Psoas muscle (tissue), 7 donors: ENCODE measurements at regions not wholly inside any gene's neighbourhood (a gene's known extent, or its start where the extent isn't known, plus 50 kb on each side); places are given as distances from the start of the nearest gene placed in this dataset.
A peak's percentile ranks its signal among the peaks of the same experiment; 100 is the strongest.
"Not testable (repeated sequence)": the region's sequence is repeated elsewhere in the genome, so short reads cannot be mapped to it uniquely, and the experiment has no call there.

Source experiments
- ATAC-seq, 4 donors: fragments of 200-7000 bp; cut with Tn5 transposase; one replicate each; pipeline ENCODE4 v1.9.1; 2020; ENCODE audit warnings: moderate library complexity in 3 of 4, mild to moderate bottlenecking in 2 of 4
- DNase-seq, 2 donors: peaks; one replicate each; pipeline ENCODE4 v3.0.0-alpha.2; 2020
- H3K27ac ChIP-seq: fragments of 200-600 bp; one replicate; pipeline ENCODE4 v1.8.0; 2022
- H3K27me3 ChIP-seq, 3 donors: fragments of 200-600 bp in 1 of 3; one replicate each; pipeline versions ENCODE4 v1.6.1 to v1.8.0; 2013 to 2022; ENCODE audit warnings: low read length in 2 of 3, mild to moderate bottlenecking in 2 of 3, moderate library complexity in 1 of 3; ENCODE audit not compliant: insufficient read depth in 3 of 3
- H3K36me3 ChIP-seq, 2 donors: fragments of 200-600 bp in 1 of 2; one replicate each; pipeline versions ENCODE4 v1.6.1 to v1.8.0; 2013 to 2022; ENCODE audit warnings: low read depth in 1 of 2, mild to moderate bottlenecking in 1 of 2, moderate library complexity in 1 of 2; ENCODE audit not compliant: insufficient read depth in 1 of 2
- H3K4me1 ChIP-seq: fragments of 200-600 bp; one replicate; pipeline ENCODE4 v1.8.0; 2022
- H3K4me3 ChIP-seq: fragments of 200-600 bp; one replicate; pipeline ENCODE4 v1.8.0; 2022; ENCODE audit warnings: mild to moderate bottlenecking
- H3K9me3 ChIP-seq: fragments of 200-600 bp; one replicate; pipeline ENCODE4 v1.8.0; 2022
- WGBS, 3 donors: extraction: QIAGEN DNeasy Blood & Tissue Kit; methylation state at CpG; one replicate each; pipeline versions ENCODE4 v1.1.6 to v1.1.7; 2013; 5-methylcytosine and 5-hydroxymethylcytosine counted together
- intact Hi-C, 2 donors: fragments of 100-400 bp; cut with DNase I; formaldehyde crosslinking; loops; one replicate each; pipeline versions ENCODE4 v1.11.0 to v1.14.2; 2022
- TF ChIP-seq, protein P1 (sequence below): fragments of 200-600 bp; IDR thresholded peaks from one replicate; pipeline ENCODE4 v1.8.0; 2022; ENCODE audit warnings: antibody characterized with exemption
- donor health status: healthy with polysubstance abuse.
- donor health status: DM: no; HTN: no; CAD: no; lungs with moderate emphysema.
- donor health status: Bipolar disorder and iron deficiency.
- donor health status: healthy.
- donor health status: DM: yes; HTN: yes; CAD: no.
- donor health status: DM: no; HTN: no; CAD: no.
- donor health status: DM: yes; HTN: yes; CAD: no.

DNA sequence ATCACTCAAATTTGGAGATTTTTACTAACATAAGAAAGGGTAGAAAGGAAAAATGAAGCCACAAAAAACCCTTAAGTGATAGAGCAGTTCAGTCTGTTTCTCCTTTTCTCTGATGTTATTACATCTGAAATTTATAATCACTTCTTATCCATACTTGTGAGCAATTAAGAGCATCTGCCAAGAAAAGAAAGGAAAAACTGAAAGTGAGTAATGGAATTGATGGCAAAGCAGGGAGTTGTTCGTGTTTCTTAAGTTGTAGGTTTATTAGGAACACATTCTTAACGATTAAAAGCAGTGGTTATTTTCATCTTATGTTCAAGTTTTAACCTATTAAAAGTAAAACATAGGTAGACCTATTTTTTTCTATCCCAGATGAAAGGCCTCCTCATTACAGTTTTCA lies 277.7 kb downstream of the RND3 start:
- Histone ChIP-seq H3K9me3 (no peaks in the 10 kb centered on the region), H3K4me3 (no peak overlapping the region), H3K27ac (no peak overlapping the region), H3K4me1 (peaks cover 12% of the 10 kb centered on the region), H3K27me3 (peaks cover 0 to 2% (median 0%) of the 10 kb centered on the region in 3 donors), H3K36me3 (no peaks in the 10 kb centered on the region)
- DNase-seq (no peak), ATAC-seq (no peak)
- TF ChIP-seq, protein P1, sequence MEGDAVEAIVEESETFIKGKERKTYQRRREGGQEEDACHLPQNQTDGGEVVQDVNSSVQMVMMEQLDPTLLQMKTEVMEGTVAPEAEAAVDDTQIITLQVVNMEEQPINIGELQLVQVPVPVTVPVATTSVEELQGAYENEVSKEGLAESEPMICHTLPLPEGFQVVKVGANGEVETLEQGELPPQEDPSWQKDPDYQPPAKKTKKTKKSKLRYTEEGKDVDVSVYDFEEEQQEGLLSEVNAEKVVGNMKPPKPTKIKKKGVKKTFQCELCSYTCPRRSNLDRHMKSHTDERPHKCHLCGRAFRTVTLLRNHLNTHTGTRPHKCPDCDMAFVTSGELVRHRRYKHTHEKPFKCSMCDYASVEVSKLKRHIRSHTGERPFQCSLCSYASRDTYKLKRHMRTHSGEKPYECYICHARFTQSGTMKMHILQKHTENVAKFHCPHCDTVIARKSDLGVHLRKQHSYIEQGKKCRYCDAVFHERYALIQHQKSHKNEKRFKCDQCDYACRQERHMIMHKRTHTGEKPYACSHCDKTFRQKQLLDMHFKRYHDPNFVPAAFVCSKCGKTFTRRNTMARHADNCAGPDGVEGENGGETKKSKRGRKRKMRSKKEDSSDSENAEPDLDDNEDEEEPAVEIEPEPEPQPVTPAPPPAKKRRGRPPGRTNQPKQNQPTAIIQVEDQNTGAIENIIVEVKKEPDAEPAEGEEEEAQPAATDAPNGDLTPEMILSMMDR, result no peak
- intact Hi-C loops, result no loop called here
- 79 to 86% (median 80%) methylated on average over 2 of the region's 2 CpGs for WGBS, 3 donors

DNA sequence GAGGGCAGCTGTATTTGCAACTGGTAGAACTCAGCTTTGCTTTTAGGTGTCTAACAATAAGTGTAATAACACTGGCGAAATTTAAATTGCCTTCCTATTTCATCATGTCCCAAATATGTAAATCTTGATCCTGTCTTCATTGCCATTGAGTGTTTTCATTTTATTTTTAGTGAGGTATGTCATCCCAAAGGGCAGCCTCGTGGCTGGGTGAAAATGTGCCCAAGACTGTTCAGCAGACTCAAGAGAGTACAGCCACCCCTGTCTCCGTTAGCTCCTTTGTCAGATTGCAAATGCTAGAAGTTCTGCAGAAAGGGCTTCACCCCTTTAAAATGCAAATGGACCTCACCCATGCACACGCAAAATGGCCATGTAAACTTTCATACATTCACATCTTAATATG lies 278.8 kb downstream of the RND3 start:
- peaks cover 12% of the 10 kb centered on the region for H3K4me1 ChIP-seq
- H3K36me3 ChIP-seq, result no peaks in the 10 kb centered on the region
- intact Hi-C loops, result no loop called here
- TF ChIP-seq, protein P1, result no peak
- H3K27me3 ChIP-seq, result peaks cover 0 to 2% (median 0%) of the 10 kb centered on the region in 3 donors
- 47 to 63% (median 53%) methylated on average over 4 of the region's 4 CpGs for WGBS, 3 donors
- no peaks in the 10 kb centered on the region for H3K9me3 ChIP-seq
- no peak overlapping the region for H3K27ac ChIP-seq
- ATAC-seq (peak in 1 of 4 donors; percentile 66), DNase-seq (no peak)
- no peak overlapping the region for H3K4me3 ChIP-seq

DNA sequence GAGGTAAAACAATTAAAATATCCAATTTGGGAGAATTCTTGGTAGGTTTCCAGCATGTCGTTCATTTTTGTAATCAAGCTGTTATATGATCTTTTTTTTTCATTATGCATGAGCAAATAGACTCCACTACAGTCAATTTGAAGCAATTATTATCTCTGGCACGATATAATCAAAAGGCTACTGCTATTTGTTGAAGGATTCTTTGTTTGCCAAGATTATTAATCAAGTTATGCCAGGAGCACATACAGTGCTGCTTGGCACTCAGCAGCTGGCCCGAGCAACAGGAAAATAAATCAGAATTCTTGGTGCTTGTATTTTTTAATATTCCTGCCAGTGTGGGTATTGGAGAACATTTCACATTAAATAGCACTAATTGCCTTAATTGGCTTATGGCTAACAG lies 279.5 kb downstream of the RND3 start:
- peaks cover 0 to 2% (median 0%) of the 10 kb centered on the region in 3 donors for H3K27me3 ChIP-seq
- no peak for DNase-seq
- no peak overlapping the region for H3K27ac ChIP-seq
- intact Hi-C loops, result no loop called here
- TF ChIP-seq, protein P1, result no peak
- ATAC-seq, result no peak
- 10 to 21% (median 15%) methylated on average over 3 of the region's 3 CpGs for WGBS, 3 donors
- H3K4me1 ChIP-seq, result peaks cover 10% of the 10 kb centered on the region
- no peaks in the 10 kb centered on the region for H3K36me3 ChIP-seq
- no peaks in the 10 kb centered on the region for H3K9me3 ChIP-seq
- no peak overlapping the region for H3K4me3 ChIP-seq

DNA sequence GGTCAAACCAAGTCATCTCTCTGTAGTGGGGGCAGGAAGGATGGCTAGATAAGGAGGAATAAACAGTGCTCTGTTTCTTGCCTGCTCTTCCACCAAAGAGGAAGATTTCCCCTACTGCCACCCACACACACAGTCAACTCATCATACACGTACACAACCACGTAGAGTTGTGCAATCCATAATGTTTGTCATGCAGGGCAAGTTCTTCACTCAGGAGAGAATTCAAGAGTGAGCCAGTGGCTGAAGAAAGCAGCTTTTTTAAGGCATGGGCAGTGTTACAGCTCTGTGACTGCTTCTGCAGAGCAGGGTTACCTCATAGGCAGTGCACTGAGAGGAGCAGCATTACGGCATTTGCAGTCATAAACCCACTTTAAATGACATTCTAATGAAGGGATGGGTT lies 283.0 kb downstream of the RND3 start:
- no peaks in the 10 kb centered on the region for H3K9me3 ChIP-seq
- intact Hi-C loops, result no loop called here
- H3K4me3 ChIP-seq, result no peak overlapping the region
- WGBS, 3 donors, result 44 to 78% (median 44%) methylated on average over 3 of the region's 3 CpGs
- H3K36me3 ChIP-seq, result no peaks in the 10 kb centered on the region
- no peak overlapping the region for H3K27ac ChIP-seq
- peaks cover 9% of the 10 kb centered on the region for H3K4me1 ChIP-seq
- TF ChIP-seq, protein P1, result no peak
- ATAC-seq (peak in 2 of 4 donors; percentile 22 to 51), DNase-seq (no peak)
- H3K27me3 ChIP-seq, result peaks cover 0 to 2% (median 0%) of the 10 kb centered on the region in 3 donors

DNA sequence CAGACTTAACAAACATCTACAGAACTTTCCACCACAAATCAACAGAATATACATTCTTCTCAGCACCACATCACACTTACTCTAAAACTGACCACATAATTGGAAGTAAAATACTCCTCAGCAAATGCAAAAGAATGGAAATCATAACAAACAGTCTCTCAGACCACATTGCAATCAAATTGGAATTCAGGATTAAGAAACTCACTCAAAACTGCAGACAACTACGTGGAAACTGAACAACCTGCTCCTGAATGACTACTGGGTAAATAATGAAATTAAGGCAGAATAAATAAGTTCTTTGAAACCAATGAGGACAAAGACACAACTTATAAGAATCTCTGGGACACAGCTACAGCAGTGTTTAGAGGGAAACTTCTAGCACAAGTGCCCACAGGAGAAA lies 292.7 kb downstream of the RND3 start:
- H3K27ac ChIP-seq, ATAC-seq, H3K4me3 ChIP-seq, H3K4me1 ChIP-seq, H3K36me3 ChIP-seq, H3K9me3 ChIP-seq, H3K27me3 ChIP-seq, DNase-seq, intact Hi-C loops: not testable (repeated sequence)
- WGBS, 3 donors, result 84 to 92% (median 87%) methylated on average over 1 of the region's 1 CpG
